Fibroblast of mammary gland (primary cell): ENCODE measurements at regions not wholly inside any gene's neighbourhood (a gene's known extent, or its start where the extent isn't known, plus 50 kb on each side); places are given as distances from the start of the nearest gene placed in this dataset.

ENCODE experiments used
- DNase-seq: peaks from one replicate; pipeline ENCODE4 v3.0.0-alpha.2; 2010; ENCODE audit warnings: low read depth
- H3K4me3 ChIP-seq: 2 replicates; pipeline ENCODE4 v1.5.1; 2011; ENCODE audit warnings: low read depth, mild to moderate bottlenecking, low read length, moderate library complexity; ENCODE audit not compliant: control insufficient read depth
- TF ChIP-seq, protein P1 (sequence below): conservative IDR thresholded peaks from 2 replicates; pipeline ENCODE4 v1.5.1; 2011; ENCODE audit warnings: low read depth, low read length, inconsistent platforms; ENCODE audit not compliant: control insufficient read depth, insufficient read depth

DNA sequence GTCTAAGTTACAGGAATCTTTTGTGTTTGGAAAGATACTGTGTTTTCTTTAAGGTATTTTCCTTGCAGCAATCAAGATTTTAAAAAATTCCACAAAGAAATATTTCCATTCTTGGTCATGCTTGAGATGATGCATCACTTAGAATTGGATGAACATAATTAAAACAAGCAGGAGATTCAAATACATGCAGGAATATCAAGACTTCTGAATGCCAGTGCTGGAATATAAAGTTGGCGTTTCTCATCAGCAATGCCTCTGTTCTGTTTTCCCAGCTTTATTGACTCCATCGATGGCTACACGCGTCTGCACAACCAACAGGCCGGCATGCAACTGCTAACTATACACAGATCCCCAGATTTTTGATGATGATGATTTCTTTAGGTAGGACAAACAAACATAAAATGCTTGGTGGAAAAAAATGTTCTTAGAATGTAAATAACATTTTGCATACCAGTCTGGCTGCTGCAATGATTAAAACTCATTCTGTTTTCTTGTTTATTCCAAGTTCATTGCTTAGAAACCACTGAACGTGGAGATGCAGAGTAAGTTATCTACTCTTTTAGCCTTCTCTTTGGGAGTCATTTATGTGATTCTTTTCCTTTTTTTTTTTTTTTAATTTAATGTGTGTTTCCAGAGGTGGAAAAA lies 91.3 kb upstream of the FAM171A1 start:
- no peak overlapping the region for H3K4me3 ChIP-seq
- TF ChIP-seq, protein P1, sequence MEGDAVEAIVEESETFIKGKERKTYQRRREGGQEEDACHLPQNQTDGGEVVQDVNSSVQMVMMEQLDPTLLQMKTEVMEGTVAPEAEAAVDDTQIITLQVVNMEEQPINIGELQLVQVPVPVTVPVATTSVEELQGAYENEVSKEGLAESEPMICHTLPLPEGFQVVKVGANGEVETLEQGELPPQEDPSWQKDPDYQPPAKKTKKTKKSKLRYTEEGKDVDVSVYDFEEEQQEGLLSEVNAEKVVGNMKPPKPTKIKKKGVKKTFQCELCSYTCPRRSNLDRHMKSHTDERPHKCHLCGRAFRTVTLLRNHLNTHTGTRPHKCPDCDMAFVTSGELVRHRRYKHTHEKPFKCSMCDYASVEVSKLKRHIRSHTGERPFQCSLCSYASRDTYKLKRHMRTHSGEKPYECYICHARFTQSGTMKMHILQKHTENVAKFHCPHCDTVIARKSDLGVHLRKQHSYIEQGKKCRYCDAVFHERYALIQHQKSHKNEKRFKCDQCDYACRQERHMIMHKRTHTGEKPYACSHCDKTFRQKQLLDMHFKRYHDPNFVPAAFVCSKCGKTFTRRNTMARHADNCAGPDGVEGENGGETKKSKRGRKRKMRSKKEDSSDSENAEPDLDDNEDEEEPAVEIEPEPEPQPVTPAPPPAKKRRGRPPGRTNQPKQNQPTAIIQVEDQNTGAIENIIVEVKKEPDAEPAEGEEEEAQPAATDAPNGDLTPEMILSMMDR = no peak
- peak; percentile 34 for DNase-seq

DNA sequence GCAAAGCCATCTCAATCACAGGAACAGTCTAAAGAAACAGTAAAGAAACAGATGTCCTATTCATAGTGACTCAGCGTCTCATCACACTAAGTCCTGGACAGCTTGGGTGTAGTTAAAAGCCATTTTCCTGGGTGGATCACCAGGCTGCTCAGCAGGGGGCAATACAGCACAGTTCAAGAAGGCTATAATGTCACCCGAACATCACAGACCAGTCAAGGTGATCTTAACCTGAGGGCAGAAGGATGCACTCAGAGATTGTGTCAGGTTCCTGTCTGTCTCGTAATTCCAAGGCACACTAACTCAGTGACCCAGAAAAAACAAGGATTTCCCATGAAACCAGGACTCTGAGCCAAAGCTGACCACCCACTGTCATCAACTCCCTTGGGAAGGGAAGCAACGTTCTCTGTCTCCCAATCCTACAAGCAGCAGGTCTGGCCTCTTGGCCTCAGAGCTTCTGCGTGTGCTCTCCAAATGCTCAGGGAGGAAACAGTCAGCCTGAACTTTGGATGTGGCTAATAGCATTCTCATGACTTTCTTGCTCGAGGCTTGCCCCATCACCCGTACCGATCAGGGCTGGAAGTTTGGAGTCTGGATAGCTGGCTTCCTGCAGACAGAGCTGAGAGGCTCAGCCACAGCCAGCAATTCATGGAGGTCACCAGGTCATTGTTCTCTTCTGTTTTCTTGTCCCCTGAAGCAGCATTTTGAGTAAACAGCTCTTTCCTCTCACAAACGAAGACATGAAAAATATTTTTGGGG lies 90.4 kb upstream of the FAM171A1 start:
- DNase-seq = peak; percentile 91
- TF ChIP-seq, protein P1 = peak; percentile 64
- no peak overlapping the region for H3K4me3 ChIP-seq

DNA sequence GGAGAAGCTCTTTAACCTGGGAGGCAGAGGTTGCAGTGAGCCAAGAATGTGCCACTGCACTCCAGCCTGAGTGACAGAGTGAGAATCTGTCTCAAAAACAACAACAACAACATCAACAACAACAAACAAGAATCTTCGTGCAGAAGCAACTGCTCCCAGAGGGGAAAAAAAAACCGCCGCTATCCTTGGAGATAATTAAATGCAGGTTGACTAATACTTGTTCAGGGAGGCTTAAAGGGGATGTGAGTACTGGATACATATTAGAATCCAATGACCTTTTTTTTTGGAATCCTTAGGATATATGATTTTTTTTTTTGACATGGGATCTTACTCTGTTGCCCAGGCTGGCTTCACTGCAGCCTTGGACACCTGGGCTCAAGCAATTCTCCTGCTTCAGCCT lies 89.6 kb upstream of the FAM171A1 start:
- H3K4me3 ChIP-seq = no peak overlapping the region
- TF ChIP-seq, protein P1 = no peak
- peak; percentile 31 for DNase-seq

DNA sequence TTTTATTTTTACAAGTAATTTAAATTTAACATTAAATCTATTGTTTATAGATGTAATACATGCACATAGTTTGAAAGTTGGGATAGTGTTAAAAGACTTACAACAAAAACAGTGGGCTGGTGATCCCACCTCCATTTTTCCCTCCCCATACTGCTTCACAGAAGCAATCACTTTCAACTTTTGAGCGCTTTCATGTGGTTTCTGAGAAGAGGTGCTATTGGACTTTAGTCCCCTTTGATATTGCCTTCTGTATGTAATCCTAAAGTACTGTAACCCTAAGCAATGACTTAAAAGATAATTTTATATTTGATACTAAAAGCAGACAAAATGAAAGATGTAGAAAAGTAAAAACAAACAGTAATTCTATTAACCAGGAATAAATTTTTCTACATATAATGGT lies 88.1 kb upstream of the FAM171A1 start:
- H3K4me3 ChIP-seq = no peak overlapping the region
- TF ChIP-seq, protein P1 = no peak
- no peak for DNase-seq

DNA sequence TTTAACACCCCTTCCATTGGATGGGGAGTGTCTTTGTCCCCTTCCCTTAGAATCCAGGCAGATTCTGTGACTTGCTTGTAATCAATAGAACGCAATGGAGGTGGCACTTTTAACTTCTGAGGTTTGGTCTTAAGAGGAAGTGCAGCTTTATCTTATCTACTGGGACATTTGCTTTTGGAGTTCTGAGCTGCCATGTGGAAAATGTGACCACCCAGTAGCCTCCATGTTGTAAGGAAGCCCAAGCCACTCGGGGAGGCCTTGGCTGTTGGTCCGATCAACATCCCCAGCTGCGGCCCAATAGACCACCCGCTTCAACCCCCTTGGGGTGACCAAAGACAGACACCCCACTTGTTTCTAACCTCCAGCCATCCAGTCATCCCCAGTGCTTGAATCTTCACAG lies 86.3 kb upstream of the FAM171A1 start:
- no peak overlapping the region for H3K4me3 ChIP-seq
- DNase-seq = no peak
- TF ChIP-seq, protein P1 = no peak

DNA sequence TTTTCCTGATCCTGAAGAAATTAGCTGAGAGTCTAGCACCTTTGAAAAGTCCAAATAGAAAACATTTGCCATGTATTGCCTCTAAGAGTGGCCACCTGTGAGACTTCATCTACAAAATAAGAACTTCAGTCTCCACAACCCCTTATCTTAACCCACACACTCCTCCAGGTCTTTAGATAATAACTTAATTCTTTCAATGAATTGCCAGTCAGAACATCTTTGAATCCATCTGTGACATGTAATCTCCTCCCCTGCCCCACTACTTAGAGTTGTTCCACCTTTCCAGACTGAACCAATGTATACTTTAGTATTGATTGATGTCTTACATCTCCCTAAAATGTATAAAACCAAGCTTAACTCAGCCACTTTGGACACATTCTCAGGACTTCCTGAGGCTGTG lies 84.4 kb upstream of the FAM171A1 start:
- DNase-seq = no peak
- TF ChIP-seq, protein P1 = no peak
- no peak overlapping the region for H3K4me3 ChIP-seq
